SU-DHL-6 (cell line): ENCODE measurements at regions not wholly inside any gene's neighbourhood (a gene's known extent, or its start where the extent isn't known, plus 50 kb on each side); places are given as distances from the start of the nearest gene placed in this dataset.

Experiments
- H2AFZ ChIP-seq: fragments of 200-600 bp; sonication (generic); 2 replicates; pipeline ENCODE4 v1.6.1; 2014; ENCODE audit warnings: low read depth, mild to moderate bottlenecking, moderate library complexity, mixed read lengths, antibody characterized with exemption, low read length; ENCODE audit not compliant: severe bottlenecking
- H3F3A ChIP-seq: fragments of 200-600 bp; shearing (Covaris generic); 2 replicates; pipeline ENCODE4 v1.6.0; 2016; ENCODE audit warnings: antibody characterized with exemption, mild to moderate bottlenecking; ENCODE audit not compliant: insufficient read depth
- H3K27ac ChIP-seq: fragments of 200-600 bp; sonication (generic); 2 replicates; pipeline ENCODE4 v1.5.1; 2016; ENCODE audit warnings: low read depth, mild to moderate bottlenecking, low read length, moderate library complexity, mixed read lengths
- H3K27me3 ChIP-seq: fragments of 200-600 bp; sonication (generic), shearing (Covaris generic); 2 replicates; pipeline ENCODE4 v1.6.0; 2014; ENCODE audit warnings: mild to moderate bottlenecking, low read length
- H3K36me3 ChIP-seq: fragments of 200-600 bp; sonication (generic); 2 replicates; pipeline ENCODE4 v1.6.1; 2014; ENCODE audit warnings: mild to moderate bottlenecking, low read length, mixed read lengths
- H3K4me2 ChIP-seq: fragments of 300-600, 200-600 bp; shearing (Covaris generic), sonication (generic); 2 replicates; pipeline ENCODE4 v1.6.0; 2014; ENCODE audit warnings: low read length, low read depth, mild to moderate bottlenecking; ENCODE audit not compliant: poor library complexity, severe bottlenecking
- H3K4me3 ChIP-seq: fragments of 200-600 bp; sonication (generic); 2 replicates; pipeline ENCODE4 v1.5.1; 2014; ENCODE audit warnings: antibody characterized with exemption, low read length, mild to moderate bottlenecking, mixed read lengths; ENCODE audit not compliant: insufficient read depth, poor library complexity, severe bottlenecking
- H3K79me2 ChIP-seq: fragments of 200-600 bp; sonication (generic); 2 replicates; pipeline ENCODE4 v1.6.1; 2014; ENCODE audit warnings: mild to moderate bottlenecking, low read length, moderate library complexity; ENCODE audit not compliant: insufficient read depth
- H3K9ac ChIP-seq: fragments of 200-600 bp; sonication (generic); 2 replicates; pipeline ENCODE4 v1.7.0; 2014; ENCODE audit warnings: mild to moderate bottlenecking, low read length
- H3K9me2 ChIP-seq: fragments of 200-600 bp; sonication (generic); replicated peaks from 2 replicates; pipeline ENCODE4 v1.6.1; 2014; ENCODE audit warnings: low read length; ENCODE audit not compliant: insufficient read depth
- H3K9me3 ChIP-seq: fragments of 200-600 bp; sonication (generic); 2 replicates; pipeline ENCODE4 v1.6.1; 2014; ENCODE audit warnings: low read length, mixed read lengths; ENCODE audit not compliant: insufficient read depth
- H4K20me1 ChIP-seq: fragments of 200-600 bp; sonication (generic); 2 replicates; pipeline ENCODE4 v1.6.1; 2014; ENCODE audit warnings: low read depth, mild to moderate bottlenecking, antibody characterized with exemption, low read length, moderate library complexity, mixed read lengths
- EZH2phosphoT487 ChIP-seq: fragments of 200-600 bp; sonication (generic), shearing (Covaris generic); conservative IDR thresholded peaks from 2 replicates; pipeline ENCODE4 v1.6.1; 2018; ENCODE audit warnings: mild to moderate bottlenecking, antibody characterized with exemption, low read length, moderate library complexity, mixed read lengths
- TF ChIP-seq, protein P1 (sequence below): fragments of 200-600 bp; sonication (generic); IDR thresholded peaks from one replicate; pipeline ENCODE4 v1.5.1; 2017; ENCODE audit warnings: antibody characterized with exemption, mild to moderate bottlenecking, low read length, moderate library complexity; ENCODE audit not compliant: insufficient read depth, poor library complexity, severe bottlenecking

- Histone ChIP-seq H3K4me2 (no peak overlapping the region), H3K79me2 (no peaks in the 10 kb centered on the region), H3K4me3 (no peak overlapping the region), H3K9ac (no peak overlapping the region), H3K9me3 (no peaks in the 10 kb centered on the region), H3K36me3 (no peaks in the 10 kb centered on the region), H3K27me3 (no peaks in the 10 kb centered on the region), H3K27ac (no peak overlapping the region), H3K9me2 (no peaks in the 10 kb centered on the region; the same call in 1 of the 2 replicates), H2AFZ (no peak overlapping the region), H3F3A (no peaks in the 10 kb centered on the region), H4K20me1 (no peaks in the 10 kb centered on the region)
- TF ChIP-seq EZH2phosphoT487, result no peak
- TF ChIP-seq, protein P1, sequence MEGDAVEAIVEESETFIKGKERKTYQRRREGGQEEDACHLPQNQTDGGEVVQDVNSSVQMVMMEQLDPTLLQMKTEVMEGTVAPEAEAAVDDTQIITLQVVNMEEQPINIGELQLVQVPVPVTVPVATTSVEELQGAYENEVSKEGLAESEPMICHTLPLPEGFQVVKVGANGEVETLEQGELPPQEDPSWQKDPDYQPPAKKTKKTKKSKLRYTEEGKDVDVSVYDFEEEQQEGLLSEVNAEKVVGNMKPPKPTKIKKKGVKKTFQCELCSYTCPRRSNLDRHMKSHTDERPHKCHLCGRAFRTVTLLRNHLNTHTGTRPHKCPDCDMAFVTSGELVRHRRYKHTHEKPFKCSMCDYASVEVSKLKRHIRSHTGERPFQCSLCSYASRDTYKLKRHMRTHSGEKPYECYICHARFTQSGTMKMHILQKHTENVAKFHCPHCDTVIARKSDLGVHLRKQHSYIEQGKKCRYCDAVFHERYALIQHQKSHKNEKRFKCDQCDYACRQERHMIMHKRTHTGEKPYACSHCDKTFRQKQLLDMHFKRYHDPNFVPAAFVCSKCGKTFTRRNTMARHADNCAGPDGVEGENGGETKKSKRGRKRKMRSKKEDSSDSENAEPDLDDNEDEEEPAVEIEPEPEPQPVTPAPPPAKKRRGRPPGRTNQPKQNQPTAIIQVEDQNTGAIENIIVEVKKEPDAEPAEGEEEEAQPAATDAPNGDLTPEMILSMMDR, result no peak
Observed at GRCh38 chr9:29945012-29945411, 2371.7 kb upstream of the C9orf72 start.

DNA sequence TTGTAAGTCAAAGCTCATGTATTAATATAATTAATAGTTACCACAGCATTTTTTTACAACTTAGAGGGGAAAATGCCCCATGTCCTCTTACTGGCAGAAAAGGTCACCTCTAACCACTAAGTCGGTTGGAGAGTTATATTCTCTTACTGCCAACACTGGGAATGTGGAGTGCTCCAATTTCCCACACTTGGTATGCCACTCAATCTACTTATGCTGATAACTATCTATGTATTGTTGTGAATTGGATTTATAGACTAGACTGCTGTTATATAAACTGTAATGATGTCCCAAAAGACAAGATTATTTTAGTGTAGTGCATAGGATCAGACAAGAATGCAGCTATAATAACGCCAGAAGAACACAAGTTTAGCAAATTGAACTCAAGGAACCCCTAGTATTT, 2385.2 kb upstream of the C9orf72 start:
- no peaks in the 10 kb centered on the region for H3F3A ChIP-seq
- no peak overlapping the region for H3K4me2 ChIP-seq
- no peak overlapping the region for H2AFZ ChIP-seq
- no peaks in the 10 kb centered on the region for H3K9me2 ChIP-seq
- no peaks in the 10 kb centered on the region for H3K79me2 ChIP-seq
- H3K36me3 ChIP-seq, result no peaks in the 10 kb centered on the region
- H3K4me3 ChIP-seq, result no peak overlapping the region
- TF ChIP-seq, protein P1, result no peak
- TF ChIP-seq EZH2phosphoT487, result no peak
- H3K9me3 ChIP-seq, result no peaks in the 10 kb centered on the region
- H4K20me1 ChIP-seq, result no peaks in the 10 kb centered on the region
- no peaks in the 10 kb centered on the region for H3K27me3 ChIP-seq
- no peak overlapping the region for H3K27ac ChIP-seq
- H3K9ac ChIP-seq, result no peak overlapping the region

DNA sequence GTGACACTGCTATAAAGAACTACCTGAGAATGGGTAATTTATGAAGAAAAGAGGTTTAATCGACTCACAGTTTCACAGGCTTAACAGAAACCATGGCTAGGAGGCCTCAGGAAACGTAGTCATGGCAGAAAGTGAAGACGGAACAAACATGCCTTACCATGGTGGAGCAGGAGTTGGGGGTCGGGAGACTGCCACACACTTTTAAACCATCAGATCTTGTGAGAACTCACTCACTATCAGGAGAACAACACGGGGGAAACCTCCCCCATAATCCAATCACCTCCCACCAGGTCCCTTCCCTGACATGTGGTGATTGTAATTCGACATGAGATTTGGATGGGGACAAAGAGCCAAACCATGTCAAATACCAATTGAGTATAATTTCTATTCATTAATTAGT, 2392.6 kb upstream of the C9orf72 start:
- no peaks in the 10 kb centered on the region for H3K9me3 ChIP-seq
- H3K36me3 ChIP-seq, result no peaks in the 10 kb centered on the region
- no peaks in the 10 kb centered on the region for H3K27me3 ChIP-seq
- H3F3A ChIP-seq, result no peaks in the 10 kb centered on the region
- no peak overlapping the region for H3K4me2 ChIP-seq
- H2AFZ ChIP-seq, result no peak overlapping the region
- H4K20me1 ChIP-seq, result no peaks in the 10 kb centered on the region
- H3K27ac ChIP-seq, result no peak overlapping the region
- no peak for TF ChIP-seq EZH2phosphoT487
- H3K9me2 ChIP-seq, result no peaks in the 10 kb centered on the region; the same call in 1 of the 2 replicates
- H3K9ac ChIP-seq, result no peak overlapping the region
- no peak overlapping the region for H3K4me3 ChIP-seq
- H3K79me2 ChIP-seq, result no peaks in the 10 kb centered on the region

DNA sequence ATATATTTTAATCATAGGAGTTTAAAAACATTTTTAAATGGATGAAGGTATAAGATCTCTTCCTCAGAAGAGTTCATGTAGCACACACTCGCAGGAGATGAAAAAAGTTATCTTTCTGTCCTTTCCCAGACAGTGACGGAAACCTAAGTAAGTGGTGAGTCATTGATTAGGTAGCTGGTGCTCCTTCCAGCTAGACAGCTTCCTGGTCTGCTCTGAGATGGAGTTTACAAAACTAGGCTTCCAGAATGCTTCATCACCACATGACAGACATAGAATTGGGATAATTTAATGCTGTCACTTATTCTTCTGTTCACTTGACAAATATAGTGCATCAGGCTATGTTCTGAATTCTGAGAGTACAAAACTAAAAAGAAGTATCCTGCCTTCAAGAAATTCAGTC, 2393.0 kb upstream of the C9orf72 start:
- H3F3A ChIP-seq, result no peaks in the 10 kb centered on the region
- H3K4me3 ChIP-seq, result no peak overlapping the region
- H3K4me2 ChIP-seq, result no peak overlapping the region
- H3K27ac ChIP-seq, result no peak overlapping the region
- no peak overlapping the region for H2AFZ ChIP-seq
- no peaks in the 10 kb centered on the region; the same call in 1 of the 2 replicates for H3K9me2 ChIP-seq
- no peaks in the 10 kb centered on the region for H3K9me3 ChIP-seq
- H3K27me3 ChIP-seq, result no peaks in the 10 kb centered on the region
- no peaks in the 10 kb centered on the region for H3K36me3 ChIP-seq
- H4K20me1 ChIP-seq, result no peaks in the 10 kb centered on the region
- H3K9ac ChIP-seq, result no peak overlapping the region
- TF ChIP-seq, protein P1, result no peak
- no peak for TF ChIP-seq EZH2phosphoT487
- H3K79me2 ChIP-seq, result no peaks in the 10 kb centered on the region
